Breast epithelium (tissue), 4 donors: ENCODE measurements at regions not wholly inside any gene's neighbourhood (a gene's known extent, or its start where the extent isn't known, plus 50 kb on each side); places are given as distances from the start of the nearest gene placed in this dataset.

Source experiments
- DNase-seq, 2 donors: peaks; one replicate each; pipeline ENCODE4 v3.0.0-alpha.2; 2019; ENCODE audit warnings: low spot score in 2 of 2
- H3K27ac ChIP-seq, 2 donors: fragments of 200-600 bp; sonication (generic) in 1 of 2; one replicate each; pipeline ENCODE4 v1.5.1; 2016 to 2019; ENCODE audit warnings: mild to moderate bottlenecking in 1 of 2
- H3K27me3 ChIP-seq, 2 donors: fragments of 200-600 bp; sonication (generic) in 1 of 2; one replicate each; pipeline versions ENCODE4 v1.5.1 to v1.6.0; 2017 to 2019; ENCODE audit warnings: control low read depth in 1 of 2, mild to moderate bottlenecking in 1 of 2
- H3K36me3 ChIP-seq: fragments of 200-600 bp; one replicate; pipeline ENCODE4 v1.5.1; 2019
- H3K4me1 ChIP-seq, 2 donors: fragments of 200-600 bp; sonication (generic); one replicate each; pipeline ENCODE4 v1.5.1; 2016 to 2019; ENCODE audit warnings: control low read depth in 1 of 2
- H3K4me3 ChIP-seq, 3 donors: fragments of 200-600 bp; sonication (generic); 1 replicate in 2 of 3; 2 replicates in 1 of 3; pipeline ENCODE4 v1.5.1; 2016 to 2019; ENCODE audit warnings: mild to moderate bottlenecking in 3 of 3, moderate library complexity in 2 of 3
- H3K9me3 ChIP-seq, 2 donors: fragments of 200-600 bp; sonication (generic) in 1 of 2; one replicate each; pipeline ENCODE4 v1.5.1; 2016 to 2019; ENCODE audit warnings: control low read depth in 1 of 2
- POLR2A ChIP-seq: fragments of 450-650 bp; IDR thresholded peaks from one replicate; pipeline ENCODE4 v1.6.1; 2016; ENCODE audit warnings: antibody characterized with exemption, mild to moderate bottlenecking, moderate library complexity
- POLR2AphosphoS5 ChIP-seq, 3 donors: sonication (generic); formaldehyde crosslinking; IDR thresholded peaks; one replicate each; pipeline ENCODE4 v1.6.1; 2017; ENCODE audit warnings: antibody characterized with exemption in 3 of 3
- intact Hi-C: fragments of 100-400 bp; cut with DNase I; formaldehyde crosslinking; loops from one replicate; pipeline ENCODE4 v1.15.1; 2023; ENCODE audit warnings: low total_unique reads
- TF ChIP-seq, protein P1 (sequence below), 3 donors: fragments of 450-650 bp; IDR thresholded peaks; one replicate each; pipeline ENCODE4 v1.5.1; 2016 to 2017; ENCODE audit warnings: antibody characterized with exemption in 3 of 3, mild to moderate bottlenecking in 3 of 3, moderate library complexity in 3 of 3

DNA sequence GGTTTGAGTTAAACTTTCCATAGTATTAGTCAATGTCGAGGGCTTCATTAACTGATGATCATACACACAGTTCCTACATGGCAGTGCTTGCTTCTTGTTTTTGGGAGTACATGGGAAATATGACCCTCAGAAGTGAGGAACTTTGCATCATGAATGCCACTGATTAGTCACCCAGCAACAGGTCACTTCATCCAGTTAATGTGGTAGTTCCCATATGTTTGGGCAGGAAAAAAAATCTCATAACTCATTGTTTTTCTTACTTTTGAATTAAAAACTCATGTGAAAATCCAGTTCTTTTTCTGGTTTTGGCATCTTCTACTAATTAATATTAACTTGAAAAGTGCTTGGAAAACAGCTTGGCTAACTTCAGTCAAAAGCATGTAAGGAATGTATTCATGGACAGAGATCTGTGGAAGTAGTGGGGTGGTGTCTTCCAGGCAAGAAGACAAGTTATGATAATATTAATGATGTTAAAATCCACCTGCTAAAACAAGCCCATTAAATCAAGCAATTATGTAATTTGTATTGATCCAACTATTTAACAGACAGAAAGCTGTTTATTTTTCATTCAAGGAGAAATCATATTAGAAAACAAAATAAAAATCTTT is 309.1 kb upstream of the NAV3 start:
- DNase-seq = no peak
- H3K9me3 ChIP-seq = no peaks in the 10 kb centered on the region
- TF ChIP-seq POLR2A = no peak
- TF ChIP-seq, protein P1, sequence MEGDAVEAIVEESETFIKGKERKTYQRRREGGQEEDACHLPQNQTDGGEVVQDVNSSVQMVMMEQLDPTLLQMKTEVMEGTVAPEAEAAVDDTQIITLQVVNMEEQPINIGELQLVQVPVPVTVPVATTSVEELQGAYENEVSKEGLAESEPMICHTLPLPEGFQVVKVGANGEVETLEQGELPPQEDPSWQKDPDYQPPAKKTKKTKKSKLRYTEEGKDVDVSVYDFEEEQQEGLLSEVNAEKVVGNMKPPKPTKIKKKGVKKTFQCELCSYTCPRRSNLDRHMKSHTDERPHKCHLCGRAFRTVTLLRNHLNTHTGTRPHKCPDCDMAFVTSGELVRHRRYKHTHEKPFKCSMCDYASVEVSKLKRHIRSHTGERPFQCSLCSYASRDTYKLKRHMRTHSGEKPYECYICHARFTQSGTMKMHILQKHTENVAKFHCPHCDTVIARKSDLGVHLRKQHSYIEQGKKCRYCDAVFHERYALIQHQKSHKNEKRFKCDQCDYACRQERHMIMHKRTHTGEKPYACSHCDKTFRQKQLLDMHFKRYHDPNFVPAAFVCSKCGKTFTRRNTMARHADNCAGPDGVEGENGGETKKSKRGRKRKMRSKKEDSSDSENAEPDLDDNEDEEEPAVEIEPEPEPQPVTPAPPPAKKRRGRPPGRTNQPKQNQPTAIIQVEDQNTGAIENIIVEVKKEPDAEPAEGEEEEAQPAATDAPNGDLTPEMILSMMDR (IDR thresholded peaks at IDR 0.05) = no peak
- H3K36me3 ChIP-seq = no peaks in the 10 kb centered on the region
- H3K4me3 ChIP-seq = no peak overlapping the region
- intact Hi-C loops = no loop called here
- H3K27ac ChIP-seq = no peak overlapping the region
- no peaks in the 10 kb centered on the region for H3K4me1 ChIP-seq
- no peaks in the 10 kb centered on the region for H3K27me3 ChIP-seq

DNA sequence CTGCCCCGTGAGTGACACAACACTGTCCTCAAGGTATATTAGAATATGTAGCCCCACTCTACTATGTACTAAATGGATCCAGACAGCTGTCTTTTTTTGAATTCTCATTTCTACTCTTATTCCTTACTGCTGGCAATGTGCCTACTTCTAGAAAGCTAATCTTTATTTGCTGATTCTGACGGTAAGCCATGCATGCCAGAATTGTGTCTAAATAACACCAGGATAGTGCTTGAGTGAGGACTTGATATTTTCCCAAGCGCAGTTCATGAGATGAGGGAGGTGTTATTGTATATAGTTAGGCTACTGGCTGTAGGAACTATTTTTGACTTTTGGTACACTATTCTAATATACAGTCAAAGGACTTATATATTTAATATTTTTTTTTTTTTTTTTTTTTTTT is 316.2 kb upstream of the NAV3 start:
- Histone ChIP-seq H3K27ac (no peak overlapping the region), H3K4me3 (no peak overlapping the region), H3K27me3 (no peaks in the 10 kb centered on the region), H3K9me3 (no peaks in the 10 kb centered on the region), H3K4me1 (no peaks in the 10 kb centered on the region), H3K36me3 (no peaks in the 10 kb centered on the region)
- no peak for DNase-seq
- TF ChIP-seq, protein P1 (IDR thresholded peaks at IDR 0.05) = no peak
- TF ChIP-seq POLR2A (no peak), POLR2AphosphoS5 (IDR thresholded peaks at IDR 0.05) (no peak)
- intact Hi-C loops = no loop called here

DNA sequence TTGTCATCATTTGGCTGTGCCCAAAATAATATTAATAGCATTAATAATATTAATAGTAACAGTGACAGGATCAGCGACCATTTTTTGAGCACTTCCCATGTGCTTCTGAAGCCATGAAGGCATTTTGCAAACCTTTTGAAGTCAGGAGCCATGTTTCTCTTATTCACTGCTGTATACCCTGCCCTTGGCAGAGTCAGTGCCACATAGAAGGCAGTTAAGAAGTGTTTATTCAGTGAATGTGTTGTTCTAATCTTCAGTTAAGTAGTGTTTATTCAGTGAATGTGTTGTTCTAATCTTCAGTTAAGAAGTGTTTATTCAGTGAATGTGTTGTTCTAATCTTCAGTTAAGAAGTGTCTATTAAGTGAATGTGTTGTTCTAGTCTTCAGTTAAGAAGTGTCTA is 319.7 kb upstream of the NAV3 start:
- no peak for TF ChIP-seq POLR2A
- Histone ChIP-seq H3K27me3 (no peaks in the 10 kb centered on the region), H3K4me1 (no peaks in the 10 kb centered on the region), H3K36me3 (no peaks in the 10 kb centered on the region), H3K27ac (no peak overlapping the region), H3K9me3 (no peaks in the 10 kb centered on the region), H3K4me3 (no peak overlapping the region)
- intact Hi-C loops = no loop called here
- DNase-seq = no peak

DNA sequence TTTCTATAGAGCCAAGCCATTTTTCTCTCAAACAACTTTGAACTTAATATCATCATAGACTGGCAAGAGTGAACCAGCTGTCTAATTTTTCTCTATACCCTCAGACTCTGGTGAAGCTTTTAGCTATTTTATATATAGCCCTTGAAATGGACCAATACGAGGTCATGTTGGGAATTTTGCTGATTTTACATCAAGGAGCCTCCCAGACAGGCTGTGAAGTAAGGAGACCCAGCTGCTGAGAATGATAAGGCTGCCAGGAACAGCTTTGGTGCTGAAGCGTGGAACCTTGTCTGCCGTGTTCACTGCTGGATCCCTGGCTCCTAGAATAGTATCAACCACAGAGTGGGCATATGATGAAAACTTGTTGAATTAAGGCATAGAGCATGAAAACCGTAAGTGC is 326.2 kb upstream of the NAV3 start:
- Histone ChIP-seq H3K27ac (no peak overlapping the region), H3K9me3 (no peaks in the 10 kb centered on the region), H3K36me3 (no peaks in the 10 kb centered on the region), H3K27me3 (no peaks in the 10 kb centered on the region), H3K4me1 (no peaks in the 10 kb centered on the region), H3K4me3 (no peak overlapping the region)
- no peak for TF ChIP-seq POLR2AphosphoS5 (IDR thresholded peaks at IDR 0.05)
- TF ChIP-seq, protein P1 (IDR thresholded peaks at IDR 0.05) = no peak
- no peak for TF ChIP-seq POLR2A
- intact Hi-C loops = no loop called here
- DNase-seq = no peak

DNA sequence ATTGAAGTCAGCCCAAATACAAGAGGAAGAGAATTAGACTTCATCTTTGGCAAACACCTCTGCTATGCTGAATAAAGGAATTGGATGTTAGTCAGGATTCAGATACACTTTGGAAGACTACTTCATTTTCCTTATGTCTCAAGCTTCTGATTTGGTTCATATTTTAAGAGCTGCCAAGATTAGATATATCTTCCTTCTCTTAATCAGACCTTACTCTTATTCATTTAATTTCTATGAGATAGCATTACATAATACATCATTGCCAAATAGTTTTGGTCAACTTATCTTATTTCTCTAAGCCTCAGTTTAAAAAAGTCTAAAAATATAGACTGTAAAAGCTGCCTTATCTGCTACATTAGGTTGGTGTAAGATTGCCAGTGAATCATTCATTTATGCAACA is 330.6 kb upstream of the NAV3 start:
- no peak overlapping the region for H3K27ac ChIP-seq
- no peak for DNase-seq
- H3K36me3 ChIP-seq = no peaks in the 10 kb centered on the region
- H3K4me1 ChIP-seq = no peaks in the 10 kb centered on the region
- TF ChIP-seq POLR2A = no peak
- TF ChIP-seq POLR2AphosphoS5 (IDR thresholded peaks at IDR 0.05) = no peak
- TF ChIP-seq, protein P1 (IDR thresholded peaks at IDR 0.05) = no peak
- intact Hi-C loops = no loop called here
- no peaks in the 10 kb centered on the region for H3K9me3 ChIP-seq
- no peak overlapping the region for H3K4me3 ChIP-seq
- no peaks in the 10 kb centered on the region for H3K27me3 ChIP-seq

DNA sequence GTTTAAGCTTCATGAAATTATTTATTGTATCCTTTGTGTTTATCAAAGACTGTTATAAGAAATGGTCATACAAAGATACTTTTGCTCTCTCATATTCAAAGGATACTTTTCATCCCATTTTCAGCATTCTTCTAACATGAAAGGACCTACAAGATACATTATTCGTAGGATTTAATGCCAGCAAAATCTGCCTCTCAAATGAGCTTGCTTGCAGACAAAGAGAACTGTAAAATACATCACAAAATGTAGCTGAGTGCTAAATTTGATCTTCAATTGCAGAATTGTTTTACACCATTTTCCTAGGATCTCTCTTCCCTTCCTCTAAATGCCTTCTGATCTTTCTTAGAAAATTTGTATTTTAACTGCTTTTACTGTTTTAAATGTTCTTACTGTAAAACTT is 333.0 kb upstream of the NAV3 start:
- intact Hi-C loops = no loop called here
- H3K27me3 ChIP-seq = no peaks in the 10 kb centered on the region
- H3K9me3 ChIP-seq = no peaks in the 10 kb centered on the region
- no peak for DNase-seq
- TF ChIP-seq POLR2AphosphoS5 (IDR thresholded peaks at IDR 0.05) = no peak
- no peak for TF ChIP-seq POLR2A
- TF ChIP-seq, protein P1 (IDR thresholded peaks at IDR 0.05) = no peak
- no peak overlapping the region for H3K4me3 ChIP-seq
- no peaks in the 10 kb centered on the region for H3K36me3 ChIP-seq
- H3K4me1 ChIP-seq = no peaks in the 10 kb centered on the region
- no peak overlapping the region for H3K27ac ChIP-seq
